GM18517 (cell line): ENCODE measurements at regions not wholly inside any gene's neighbourhood (a gene's known extent, or its start where the extent isn't known, plus 50 kb on each side); places are given as distances from the start of the nearest gene placed in this dataset.
"Not testable (repeated sequence)": the region's sequence is repeated elsewhere in the genome, so short reads cannot be mapped to it uniquely, and the experiment has no call there.

Experiments used
- ATAC-seq: cut with Tn5 transposase; IDR thresholded peaks from one replicate; pipeline ENCODE4 v1.9.1; 2021; ENCODE audit warnings: mild to moderate bottlenecking, moderate library complexity; ENCODE audit not compliant: unreplicated experiment

DNA sequence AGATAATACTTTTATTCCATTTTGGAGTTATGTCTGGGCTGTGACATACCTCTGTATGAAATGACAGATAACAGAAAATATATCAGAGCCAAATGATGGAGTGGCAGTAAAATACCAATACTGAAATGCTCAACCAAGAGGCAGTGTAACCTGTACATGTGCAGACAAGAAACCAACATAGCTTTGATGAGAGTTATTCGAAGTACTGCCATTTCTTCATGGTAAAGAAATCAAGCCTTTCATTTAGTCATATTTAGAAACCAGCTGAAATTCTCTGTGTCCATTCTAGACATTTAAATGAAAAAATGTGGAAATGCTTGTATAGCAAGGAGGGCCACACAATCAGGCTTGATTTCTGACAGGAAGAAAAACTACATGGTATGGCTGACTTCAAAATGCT lies 127.1 kb upstream of the PTPRZ1 start:
- no peak for ATAC-seq

DNA sequence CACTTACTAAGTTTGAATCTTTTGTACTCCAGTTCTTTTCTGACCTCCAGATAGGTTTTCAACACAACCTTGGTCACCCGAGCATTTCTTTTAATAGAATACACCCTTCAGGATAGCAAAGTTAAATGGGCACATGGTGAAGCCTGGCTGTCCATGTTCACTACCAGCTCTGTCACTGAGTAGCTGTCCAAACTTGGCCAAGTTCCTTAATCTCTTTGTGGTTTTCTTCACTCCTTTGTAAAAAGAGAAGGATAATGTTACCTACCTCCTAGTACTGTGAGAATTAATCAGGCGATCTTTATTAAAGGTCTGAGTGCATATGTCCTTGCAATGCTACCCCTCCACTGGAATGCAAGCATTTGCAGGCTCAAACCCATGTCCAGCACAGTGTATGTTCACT lies 128.1 kb upstream of the PTPRZ1 start:
- no peak for ATAC-seq

DNA sequence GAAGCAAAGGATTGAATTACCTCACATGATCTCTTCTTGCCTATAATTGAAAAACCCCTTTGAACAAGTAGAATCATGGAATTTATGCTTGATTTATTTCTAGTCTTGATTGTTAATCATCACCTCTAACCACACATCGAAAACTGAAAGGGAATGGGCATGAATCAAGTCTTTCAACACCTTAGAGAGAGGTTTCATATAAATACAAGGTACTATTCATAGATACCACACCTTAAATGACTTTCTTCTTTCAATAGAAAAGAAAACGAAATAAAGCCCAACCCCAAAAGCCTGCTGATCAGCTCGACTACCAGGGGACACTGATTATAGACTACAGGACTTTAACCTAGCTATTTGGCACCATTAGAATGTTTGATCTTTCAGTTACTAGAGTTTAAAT lies 128.6 kb upstream of the PTPRZ1 start:
- no peak for ATAC-seq

DNA sequence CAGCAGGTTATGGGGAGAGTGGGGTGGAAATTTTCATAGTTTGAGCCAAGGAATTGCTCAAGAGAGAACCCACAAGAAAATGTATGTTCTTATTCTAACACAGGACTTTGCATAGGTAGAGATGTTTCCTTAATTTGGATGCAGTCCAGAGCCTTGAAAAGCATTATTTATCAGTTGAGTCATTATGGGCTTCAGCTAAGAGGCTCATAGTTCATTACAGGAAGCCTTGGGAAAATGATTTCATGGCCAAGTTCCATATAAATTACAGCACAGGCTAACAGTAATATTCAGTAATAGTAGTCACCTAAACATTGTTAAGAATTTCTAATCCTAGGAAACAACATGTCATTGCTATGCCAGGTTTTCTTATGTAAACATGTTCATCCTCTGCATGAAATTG lies 131.1 kb upstream of the PTPRZ1 start:
- ATAC-seq: no peak

DNA sequence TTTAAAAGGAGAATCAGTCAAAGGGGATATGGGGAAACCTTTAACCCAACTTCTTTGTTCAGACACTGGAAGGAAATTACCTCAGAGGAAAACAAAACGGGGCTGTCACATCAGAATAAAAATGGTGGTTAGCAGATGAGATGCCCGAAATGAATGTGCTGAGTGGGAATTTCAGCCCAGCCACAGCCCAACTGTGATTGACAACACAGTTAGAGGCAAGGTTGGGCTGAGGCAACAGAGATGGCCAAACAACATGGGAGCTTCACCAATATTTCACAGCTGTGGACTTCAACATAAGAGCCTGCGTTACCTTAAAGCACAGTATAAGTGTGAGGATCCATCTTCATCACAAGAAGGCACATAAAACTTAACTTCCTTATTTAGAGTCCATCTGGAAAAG lies 133.5 kb upstream of the PTPRZ1 start:
- no peak for ATAC-seq

DNA sequence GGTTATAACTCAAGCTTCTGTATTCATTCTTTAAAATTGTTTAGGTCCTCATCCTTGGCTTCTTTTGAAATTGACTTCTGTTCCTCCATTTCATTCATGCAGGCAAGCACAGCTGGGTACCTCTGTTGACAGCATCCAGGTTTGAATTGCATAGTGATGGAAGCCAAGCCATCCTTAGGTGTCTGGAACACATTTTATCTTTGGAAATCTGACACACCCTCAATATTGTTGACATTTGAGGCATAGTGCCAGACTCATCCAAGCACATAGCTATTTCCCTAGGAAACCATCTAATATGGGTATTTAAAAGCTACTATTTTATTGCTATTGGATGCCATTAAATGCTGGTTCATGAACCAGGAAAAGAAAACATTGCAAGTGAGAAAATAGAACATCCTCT lies 142.1 kb upstream of the PTPRZ1 start:
- no peak for ATAC-seq

DNA sequence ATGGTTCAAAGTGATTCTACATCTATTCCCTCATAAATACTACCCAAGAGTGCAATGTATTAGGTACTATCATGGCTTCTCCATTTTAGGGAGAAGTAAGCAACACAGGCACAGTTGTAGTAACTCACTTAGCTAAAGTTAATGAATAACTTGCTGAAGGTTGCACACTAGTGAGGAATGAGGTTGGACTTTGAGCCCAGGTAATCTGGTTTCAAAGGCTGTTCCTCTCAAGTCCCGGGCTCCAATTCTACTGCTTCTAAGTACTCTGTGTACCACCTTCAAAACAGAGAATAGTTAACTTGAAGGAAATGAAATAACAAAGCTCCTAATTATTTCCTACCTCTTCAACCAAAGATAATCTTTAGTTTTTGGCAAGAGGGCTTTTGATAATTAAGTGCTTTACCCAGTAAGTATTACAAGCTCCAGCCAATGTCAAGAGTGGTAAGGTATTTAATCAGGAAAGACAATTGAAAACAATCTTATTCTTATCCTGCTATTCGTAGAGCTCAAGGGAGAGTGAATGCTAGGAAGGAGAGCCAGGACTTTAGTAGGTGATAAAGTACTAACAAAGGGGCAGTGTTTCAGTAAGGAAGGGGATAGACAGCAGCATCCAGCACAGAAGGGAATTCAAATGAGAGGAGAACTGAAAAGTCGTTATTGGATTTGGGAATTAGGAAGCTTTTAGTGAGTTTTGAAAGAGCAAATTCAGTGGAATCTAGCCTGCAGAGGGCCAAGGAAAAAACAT lies 158.2 kb upstream of the PTPRZ1 start:
- ATAC-seq: no peak

DNA sequence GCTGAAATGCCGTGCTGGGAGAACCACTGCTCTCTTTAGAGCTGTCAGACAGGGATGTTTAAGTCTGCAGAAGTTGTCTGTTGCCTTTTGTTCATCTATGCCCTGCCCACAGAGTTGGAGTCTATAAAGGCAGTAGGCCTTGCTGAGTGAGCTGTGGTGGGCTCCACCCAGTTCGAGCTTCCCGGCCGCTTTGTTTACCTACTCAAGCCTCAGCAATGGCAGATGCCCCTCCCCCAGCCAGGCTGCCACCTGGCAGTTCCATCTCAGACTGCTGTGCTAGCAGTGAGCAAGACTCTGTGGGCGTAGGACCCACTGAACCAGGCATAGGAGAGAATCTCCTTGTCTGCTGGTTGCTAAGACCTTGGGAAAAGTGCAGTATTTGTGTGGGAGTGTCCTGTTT lies 160.0 kb upstream of the PTPRZ1 start:
- ATAC-seq: not testable (repeated sequence)

DNA sequence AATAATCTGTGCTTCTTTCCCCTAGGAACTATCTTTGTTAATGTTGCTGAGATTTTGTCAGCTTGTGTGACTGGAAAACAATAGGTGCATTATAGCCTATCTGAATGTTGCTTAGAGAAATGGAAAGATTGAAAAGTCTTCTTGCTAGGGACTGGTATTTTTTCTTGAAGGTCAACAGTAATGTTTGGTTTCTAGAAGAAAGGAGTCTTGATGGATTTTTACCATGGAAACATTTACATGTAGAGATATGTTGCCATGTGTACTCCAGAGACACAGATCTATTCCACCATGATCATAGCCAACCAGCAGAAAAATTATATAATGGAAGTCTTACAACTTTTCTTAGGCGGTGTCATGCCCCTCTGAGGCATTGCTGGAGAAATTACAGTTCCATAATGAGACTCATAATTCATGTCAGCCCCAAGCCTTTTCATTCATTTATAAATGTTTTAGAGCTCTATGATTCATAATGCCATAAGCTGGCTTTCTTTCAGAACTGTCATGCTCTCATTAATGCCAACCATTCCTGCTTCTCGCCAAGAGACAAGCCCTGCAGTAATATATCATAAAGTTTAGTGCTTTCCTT lies 175.1 kb upstream of the PTPRZ1 start:
- ATAC-seq: no peak

DNA sequence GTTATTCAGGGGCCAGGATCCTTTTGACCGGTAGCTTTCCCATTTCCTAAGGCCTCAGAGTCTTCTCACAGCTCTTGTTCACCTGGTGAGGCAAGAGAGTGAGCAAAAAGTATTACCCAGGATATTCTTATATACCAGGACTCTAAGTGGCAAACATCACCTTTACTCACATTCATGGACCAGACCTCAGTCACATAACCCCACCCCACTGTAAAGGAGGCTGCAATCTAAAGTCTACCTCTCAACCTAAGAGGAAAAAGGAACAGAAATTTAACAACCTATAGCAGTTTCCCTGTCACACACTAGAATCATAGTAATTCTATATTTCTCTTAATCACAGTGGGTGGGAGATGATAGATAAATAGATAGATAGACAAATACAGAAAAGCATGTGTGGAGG lies 176.0 kb upstream of the PTPRZ1 start:
- ATAC-seq: no peak

DNA sequence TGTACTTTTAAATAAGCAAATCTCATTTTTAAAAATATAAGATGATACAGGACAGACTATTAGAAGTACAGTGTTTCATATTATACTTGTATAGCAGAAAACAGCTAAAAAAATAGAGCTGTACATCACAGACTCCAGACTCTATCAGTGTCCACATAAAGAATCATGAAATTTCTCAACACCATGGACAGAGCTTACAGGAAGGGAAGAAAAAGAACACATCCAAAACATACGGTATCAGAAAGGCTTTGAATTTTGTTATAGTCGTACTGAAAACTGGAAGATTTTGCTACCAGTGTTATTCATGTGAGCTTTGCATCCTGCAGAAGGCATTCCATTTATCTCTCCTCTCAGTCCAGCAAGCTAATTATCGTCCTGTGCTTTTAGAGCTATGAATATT lies 183.2 kb upstream of the PTPRZ1 start:
- ATAC-seq: no peak

DNA sequence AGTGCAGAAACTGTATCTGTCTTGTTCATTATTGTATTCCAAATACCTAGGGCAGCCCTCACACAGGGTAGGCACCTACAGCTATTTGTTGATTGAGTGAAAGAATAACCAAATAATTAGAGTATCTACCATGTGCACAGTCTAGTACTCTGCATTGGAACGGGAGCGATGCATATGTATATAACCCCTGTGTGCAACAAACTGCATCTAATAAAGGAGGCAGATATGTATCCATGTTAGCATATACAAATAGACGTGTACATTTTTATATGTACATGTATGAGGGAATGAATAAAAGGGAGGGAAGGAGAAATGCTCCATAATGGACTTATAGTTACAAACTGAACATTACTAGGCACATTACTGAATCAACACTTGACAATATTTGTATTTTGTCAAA lies 191.3 kb upstream of the PTPRZ1 start:
- no peak for ATAC-seq

DNA sequence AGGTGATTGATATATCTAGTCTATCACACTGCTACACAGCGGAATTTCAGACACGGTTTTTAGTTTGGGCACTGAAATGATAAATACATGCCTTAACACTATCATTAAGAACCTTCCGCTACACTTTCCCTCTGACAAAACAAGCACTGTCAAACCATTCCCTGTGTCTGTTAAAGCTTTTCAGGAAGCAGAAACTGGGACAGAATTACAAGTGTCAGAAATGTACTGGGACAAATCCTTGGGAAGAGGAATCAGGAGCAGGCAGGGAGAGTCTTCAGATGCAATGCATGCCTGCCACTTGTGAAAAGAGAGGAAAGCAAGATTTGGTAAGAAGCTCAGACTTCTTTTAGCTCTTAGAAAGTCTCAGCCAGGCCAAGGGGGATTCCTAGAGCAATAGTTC lies 196.8 kb upstream of the PTPRZ1 start:
- ATAC-seq: no peak

DNA sequence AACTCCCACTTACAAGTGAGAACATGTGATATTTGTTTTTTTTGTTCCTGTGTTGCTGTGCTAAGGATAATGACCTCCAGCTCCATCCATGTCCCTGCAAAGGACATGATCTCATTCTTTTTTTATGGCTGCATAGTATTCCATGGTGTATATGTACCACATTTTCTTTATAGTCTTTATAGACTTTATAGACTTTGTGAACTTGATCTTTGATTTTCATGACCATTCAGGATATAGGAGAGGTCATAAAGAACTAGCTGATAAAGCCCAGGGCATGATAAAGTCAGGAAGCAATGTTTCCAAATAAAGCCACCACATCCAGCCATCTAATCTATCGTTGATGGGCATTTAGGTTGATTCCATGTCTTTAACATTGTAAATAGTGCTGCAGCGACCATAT lies 198.5 kb upstream of the PTPRZ1 start:
- ATAC-seq: not testable (repeated sequence)

DNA sequence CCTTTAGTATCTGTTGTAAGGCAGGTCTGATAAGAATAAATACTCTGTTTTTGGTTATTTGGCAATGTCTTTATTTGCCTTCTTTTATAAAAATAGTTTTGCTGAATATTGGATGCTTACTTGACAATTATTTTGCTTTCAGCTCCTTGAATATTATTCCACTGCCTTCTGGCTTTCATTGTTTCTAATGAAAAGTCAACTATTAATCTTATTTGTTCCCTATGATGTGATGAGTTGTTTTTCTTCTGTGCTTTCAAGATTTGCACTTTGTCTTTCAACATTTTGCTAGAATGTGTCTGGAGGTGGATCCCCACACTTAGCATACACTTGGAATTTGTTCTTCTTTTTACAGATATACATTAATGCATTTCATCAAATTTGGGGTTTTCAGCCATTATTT lies 203.8 kb upstream of the PTPRZ1 start:
- ATAC-seq: no peak

DNA sequence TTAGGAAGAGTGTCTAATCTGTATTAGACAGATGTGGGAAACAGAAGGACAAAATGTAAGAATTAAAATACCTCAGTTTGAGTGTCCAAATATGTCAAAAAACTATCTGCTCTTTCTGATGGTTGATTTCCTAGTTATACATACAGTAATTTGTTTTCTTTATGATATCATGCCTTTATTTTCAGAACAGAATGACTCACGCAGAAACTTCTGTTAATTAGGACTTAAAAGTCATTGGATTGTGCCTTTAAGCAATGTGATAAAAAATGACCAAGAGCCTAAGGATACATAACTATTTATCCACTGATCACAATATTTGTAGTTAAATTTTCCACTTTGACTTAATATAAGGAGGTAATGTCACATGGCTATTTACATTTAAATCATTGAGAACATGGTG lies 206.7 kb upstream of the PTPRZ1 start:
- no peak for ATAC-seq

DNA sequence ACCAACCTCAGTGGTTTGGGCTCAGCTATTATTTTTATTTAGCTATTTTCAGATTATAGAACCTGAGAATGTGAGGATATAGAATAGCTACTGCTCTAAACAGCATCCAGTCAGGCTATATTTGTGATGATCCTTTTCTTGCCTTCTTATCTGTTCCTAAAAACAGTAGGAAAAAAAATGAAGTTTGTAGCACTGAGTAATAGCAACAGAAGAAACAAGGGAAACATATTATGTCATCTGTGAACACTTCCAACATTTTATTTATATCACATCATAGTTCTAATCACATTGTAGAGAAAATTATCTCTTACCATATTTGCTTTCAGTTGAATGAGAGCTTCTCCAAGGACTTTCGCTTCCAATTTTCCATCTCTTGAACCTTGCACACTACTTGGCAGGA lies 229.6 kb upstream of the PTPRZ1 start:
- ATAC-seq: no peak

DNA sequence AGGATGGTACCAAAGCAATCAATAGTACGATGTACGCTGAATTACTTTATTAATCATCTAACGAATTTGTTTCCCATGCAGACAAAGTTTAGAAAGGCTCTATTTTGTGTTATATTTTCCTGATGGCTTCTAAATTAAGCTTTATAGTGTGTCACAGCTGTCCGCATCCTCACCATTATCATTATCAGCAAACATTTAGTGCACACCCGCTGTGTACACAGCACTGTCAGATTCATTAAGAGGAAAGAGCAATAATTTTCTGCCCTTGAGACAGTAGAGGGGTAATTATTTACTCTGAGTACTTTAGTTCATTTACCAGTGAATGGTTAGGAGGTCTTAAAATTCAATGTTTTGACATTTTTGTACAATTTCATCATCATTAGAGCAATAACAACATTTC lies 233.3 kb upstream of the PTPRZ1 start:
- ATAC-seq: no peak

DNA sequence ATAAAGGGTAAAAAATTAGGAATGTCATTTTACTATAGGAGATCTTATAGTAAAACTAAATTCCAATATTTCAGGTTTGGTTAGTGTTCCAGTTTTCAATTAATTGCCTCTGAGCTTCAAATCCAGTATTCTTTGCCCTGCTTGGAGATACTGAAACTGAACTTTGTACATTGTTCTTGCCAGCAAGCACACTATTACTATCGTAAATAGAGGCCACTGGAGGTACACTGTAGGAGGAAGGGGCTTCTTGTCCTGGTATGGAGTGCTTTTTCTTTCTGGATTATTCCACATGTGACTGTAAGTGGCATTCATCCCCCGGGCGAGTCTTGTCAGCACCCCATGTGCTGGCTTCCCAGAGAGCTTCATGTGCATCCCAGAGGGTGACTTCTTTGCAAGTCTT lies 234.7 kb upstream of the PTPRZ1 start:
- ATAC-seq: no peak

DNA sequence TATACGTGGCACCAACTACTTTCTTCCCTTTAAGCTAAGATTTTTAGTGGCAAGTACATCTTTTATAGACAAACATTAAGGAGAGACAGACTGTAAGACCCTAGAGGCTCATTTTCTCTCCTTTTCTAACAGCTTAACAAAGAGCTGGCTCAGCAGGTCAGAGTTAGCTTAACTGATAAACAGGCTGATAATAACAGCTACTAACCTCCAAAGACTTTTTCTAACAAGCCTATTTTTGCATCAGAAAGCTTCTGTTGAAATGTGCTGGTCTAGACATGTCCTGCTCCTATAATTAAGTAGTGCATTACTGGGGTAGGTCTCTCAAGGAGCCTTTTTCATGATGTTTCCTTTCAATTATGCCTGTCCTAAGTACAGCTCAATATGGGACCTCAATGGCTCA lies 238.2 kb upstream of the FAM3C start:
- ATAC-seq: no peak

DNA sequence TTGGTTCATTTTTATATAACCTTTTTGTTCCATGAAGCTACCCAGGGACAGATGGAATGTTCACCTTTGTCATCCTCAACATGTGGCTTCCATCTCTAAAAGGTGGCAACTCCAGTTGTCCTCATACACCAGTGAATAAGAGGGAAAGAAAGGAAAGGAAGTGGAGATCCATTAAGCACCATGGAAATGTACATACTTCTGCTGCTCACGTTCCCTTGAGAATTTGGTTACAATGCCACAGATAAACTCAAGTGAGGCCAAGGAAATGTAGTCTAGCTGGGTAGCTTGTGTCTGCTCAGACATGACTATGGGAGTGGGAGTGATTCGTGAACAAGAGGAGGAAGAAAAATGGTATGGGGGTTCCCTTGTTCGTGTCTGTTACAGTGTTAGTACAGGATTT lies 237.1 kb upstream of the FAM3C start:
- ATAC-seq: no peak

DNA sequence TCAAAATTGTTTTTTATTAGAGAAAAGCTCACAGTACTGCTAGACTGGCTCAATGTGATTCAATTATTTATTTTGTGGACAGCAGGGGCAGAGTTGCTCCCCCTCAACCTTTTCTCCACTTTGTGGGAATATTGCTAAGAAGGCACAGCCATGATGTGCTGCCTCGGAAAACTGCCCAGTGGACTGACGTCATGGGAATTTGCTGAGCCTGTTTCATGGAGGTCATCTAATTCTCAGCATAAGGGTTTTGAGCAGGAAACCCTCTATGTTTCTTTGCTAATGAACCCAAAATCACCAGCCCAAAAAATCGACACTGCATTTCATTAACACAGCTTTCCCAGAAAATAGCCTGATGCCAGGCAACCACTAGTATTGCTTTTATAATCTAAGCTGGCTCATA lies 228.8 kb upstream of the FAM3C start:
- ATAC-seq: no peak
